ENCODE measurements at regions not wholly inside any gene's neighbourhood (a gene's known extent, or its start where the extent isn't known, plus 50 kb on each side); places are given as distances from the start of the nearest gene placed in this dataset.

- Histone ChIP-seq H2AFZ (no peak overlapping the region), H3K4me3 (no peak overlapping the region), H4K20me1 (replicated peaks; ENCODE audit: insufficient read depth) (no peaks in the 10 kb centered on the region), H3F3A (replicated peaks; ENCODE audit: low read depth) (no peaks in the 10 kb centered on the region), H3K36me3 (ENCODE audit: insufficient read depth) (no peaks in the 10 kb centered on the region), H3K27me3 (ENCODE audit: insufficient read depth) (no peaks in the 10 kb centered on the region), H3K4me2 (no peak overlapping the region), H3K4me1 (ENCODE audit: insufficient read depth) (no peaks in the 10 kb centered on the region), H3K9me2 (ENCODE audit: insufficient read depth) (no peaks in the 10 kb centered on the region), H3K27ac (ENCODE audit: low read depth) (no peak overlapping the region), H3K79me2 (replicated peaks; ENCODE audit: insufficient read depth) (no peaks in the 10 kb centered on the region)
- TF ChIP-seq JUNB (IDR thresholded peaks at IDR 0.05; ENCODE audit: unreplicated experiment): no peak
- TF ChIP-seq REST (IDR thresholded peaks at IDR 0.05; ENCODE audit: unreplicated experiment): no peak
- no peak for TF ChIP-seq ZNF331 (CRISPR knock-in tag; IDR thresholded peaks at IDR 0.05; ENCODE audit: low read depth)
- no peak for TF ChIP-seq ZNF114 (CRISPR knock-in tag; IDR thresholded peaks at IDR 0.05)
- no peak for TF ChIP-seq EZH2phosphoT487 (IDR thresholded peaks at IDR 0.05; ENCODE audit: unreplicated experiment)
- no peak for TF ChIP-seq EZH2 (IDR thresholded peaks at IDR 0.05; ENCODE audit: low read depth, unreplicated experiment)
- TF ChIP-seq, protein P1, sequence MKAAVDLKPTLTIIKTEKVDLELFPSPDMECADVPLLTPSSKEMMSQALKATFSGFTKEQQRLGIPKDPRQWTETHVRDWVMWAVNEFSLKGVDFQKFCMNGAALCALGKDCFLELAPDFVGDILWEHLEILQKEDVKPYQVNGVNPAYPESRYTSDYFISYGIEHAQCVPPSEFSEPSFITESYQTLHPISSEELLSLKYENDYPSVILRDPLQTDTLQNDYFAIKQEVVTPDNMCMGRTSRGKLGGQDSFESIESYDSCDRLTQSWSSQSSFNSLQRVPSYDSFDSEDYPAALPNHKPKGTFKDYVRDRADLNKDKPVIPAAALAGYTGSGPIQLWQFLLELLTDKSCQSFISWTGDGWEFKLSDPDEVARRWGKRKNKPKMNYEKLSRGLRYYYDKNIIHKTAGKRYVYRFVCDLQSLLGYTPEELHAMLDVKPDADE (IDR thresholded peaks at IDR 0.05): no peak
- TF ChIP-seq STAT1 (IDR thresholded peaks at IDR 0.05; ENCODE audit: unreplicated experiment): no peak
- no peak for TF ChIP-seq CTCF (conservative IDR thresholded peaks at IDR 0.05; ENCODE audit: low read depth in 2 of 2)
- TF ChIP-seq, protein P2, sequence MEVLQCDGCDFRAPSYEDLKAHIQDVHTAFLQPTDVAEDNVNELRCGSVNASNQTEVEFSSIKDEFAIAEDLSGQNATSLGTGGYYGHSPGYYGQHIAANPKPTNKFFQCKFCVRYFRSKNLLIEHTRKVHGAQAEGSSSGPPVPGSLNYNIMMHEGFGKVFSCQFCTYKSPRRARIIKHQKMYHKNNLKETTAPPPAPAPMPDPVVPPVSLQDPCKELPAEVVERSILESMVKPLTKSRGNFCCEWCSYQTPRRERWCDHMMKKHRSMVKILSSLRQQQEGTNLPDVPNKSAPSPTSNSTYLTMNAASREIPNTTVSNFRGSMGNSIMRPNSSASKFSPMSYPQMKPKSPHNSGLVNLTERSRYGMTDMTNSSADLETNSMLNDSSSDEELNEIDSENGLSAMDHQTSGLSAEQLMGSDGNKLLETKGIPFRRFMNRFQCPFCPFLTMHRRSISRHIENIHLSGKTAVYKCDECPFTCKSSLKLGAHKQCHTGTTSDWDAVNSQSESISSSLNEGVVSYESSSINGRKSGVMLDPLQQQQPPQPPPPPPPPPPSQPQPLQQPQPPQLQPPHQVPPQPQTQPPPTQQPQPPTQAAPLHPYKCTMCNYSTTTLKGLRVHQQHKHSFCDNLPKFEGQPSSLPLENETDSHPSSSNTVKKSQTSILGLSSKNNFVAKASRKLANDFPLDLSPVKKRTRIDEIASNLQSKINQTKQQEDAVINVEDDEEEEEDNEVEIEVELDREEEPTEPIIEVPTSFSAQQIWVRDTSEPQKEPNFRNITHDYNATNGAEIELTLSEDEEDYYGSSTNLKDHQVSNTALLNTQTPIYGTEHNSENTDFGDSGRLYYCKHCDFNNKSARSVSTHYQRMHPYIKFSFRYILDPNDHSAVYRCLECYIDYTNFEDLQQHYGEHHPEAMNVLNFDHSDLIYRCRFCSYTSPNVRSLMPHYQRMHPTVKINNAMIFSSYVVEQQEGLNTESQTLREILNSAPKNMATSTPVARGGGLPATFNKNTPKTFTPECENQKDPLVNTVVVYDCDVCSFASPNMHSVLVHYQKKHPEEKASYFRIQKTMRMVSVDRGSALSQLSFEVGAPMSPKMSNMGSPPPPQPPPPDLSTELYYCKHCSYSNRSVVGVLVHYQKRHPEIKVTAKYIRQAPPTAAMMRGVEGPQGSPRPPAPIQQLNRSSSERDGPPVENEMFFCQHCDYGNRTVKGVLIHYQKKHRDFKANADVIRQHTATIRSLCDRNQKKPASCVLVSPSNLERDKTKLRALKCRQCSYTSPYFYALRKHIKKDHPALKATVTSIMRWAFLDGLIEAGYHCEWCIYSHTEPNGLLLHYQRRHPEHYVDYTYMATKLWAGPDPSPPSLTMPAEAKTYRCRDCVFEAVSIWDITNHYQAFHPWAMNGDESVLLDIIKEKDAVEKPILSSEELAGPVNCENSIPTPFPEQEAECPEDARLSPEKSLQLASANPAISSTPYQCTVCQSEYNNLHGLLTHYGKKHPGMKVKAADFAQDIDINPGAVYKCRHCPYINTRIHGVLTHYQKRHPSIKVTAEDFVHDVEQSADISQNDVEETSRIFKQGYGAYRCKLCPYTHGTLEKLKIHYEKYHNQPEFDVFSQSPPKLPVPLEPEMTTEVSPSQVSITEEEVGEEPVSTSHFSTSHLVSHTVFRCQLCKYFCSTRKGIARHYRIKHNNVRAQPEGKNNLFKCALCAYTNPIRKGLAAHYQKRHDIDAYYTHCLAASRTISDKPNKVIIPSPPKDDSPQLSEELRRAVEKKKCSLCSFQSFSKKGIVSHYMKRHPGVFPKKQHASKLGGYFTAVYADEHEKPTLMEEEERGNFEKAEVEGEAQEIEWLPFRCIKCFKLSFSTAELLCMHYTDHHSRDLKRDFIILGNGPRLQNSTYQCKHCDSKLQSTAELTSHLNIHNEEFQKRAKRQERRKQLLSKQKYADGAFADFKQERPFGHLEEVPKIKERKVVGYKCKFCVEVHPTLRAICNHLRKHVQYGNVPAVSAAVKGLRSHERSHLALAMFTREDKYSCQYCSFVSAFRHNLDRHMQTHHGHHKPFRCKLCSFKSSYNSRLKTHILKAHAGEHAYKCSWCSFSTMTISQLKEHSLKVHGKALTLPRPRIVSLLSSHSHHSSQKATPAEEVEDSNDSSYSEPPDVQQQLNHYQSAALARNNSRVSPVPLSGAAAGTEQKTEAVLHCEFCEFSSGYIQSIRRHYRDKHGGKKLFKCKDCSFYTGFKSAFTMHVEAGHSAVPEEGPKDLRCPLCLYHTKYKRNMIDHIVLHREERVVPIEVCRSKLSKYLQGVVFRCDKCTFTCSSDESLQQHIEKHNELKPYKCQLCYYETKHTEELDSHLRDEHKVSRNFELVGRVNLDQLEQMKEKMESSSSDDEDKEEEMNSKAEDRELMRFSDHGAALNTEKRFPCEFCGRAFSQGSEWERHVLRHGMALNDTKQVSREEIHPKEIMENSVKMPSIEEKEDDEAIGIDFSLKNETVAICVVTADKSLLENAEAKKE (CRISPR knock-in tag; IDR thresholded peaks at IDR 0.05): no peak
- TF ChIP-seq NANOG (IDR thresholded peaks at IDR 0.05; ENCODE audit: borderline replicate concordance): no peak
- no peak for TF ChIP-seq POLR2AphosphoS5 (IDR thresholded peaks at IDR 0.05; ENCODE audit: low read depth)
- TF ChIP-seq CREB1 (CRISPR knock-in tag; IDR thresholded peaks at IDR 0.05; ENCODE audit: low read depth): no peak
- DNase-seq (ENCODE audit: low spot score): no peak
- peaks cover 25% of the 10 kb centered on the region for H3K36me3 Mint-ChIP-seq (ENCODE audit: low read depth)
- peaks cover 99% of the 10 kb centered on the region for H3K9me3 Mint-ChIP-seq
- H3K27me3 Mint-ChIP-seq (ENCODE audit: insufficient read depth, low read depth, poor library complexity): peaks cover 1% of the 10 kb centered on the region
- H3K27ac Mint-ChIP-seq: no peak overlapping the region
- H3K4me1 Mint-ChIP-seq: no peaks in the 10 kb centered on the region
- no peak overlapping the region for H3K4me3 Mint-ChIP-seq
- no peak for ATAC-seq
These were observed 389.4 kb upstream of the AUTS2 start for GRCh38 chr7:69208848-69209247.
